GM23338 (cell line): ENCODE measurements at regions not wholly inside any gene's neighbourhood (a gene's known extent, or its start where the extent isn't known, plus 50 kb on each side); places are given as distances from the start of the nearest gene placed in this dataset.
A peak's percentile ranks its signal among the peaks of the same experiment; 100 is the strongest.

ENCODE experiments used
- CREB1 ChIP-seq: fragments of 250-450 bp; sonication (Bioruptor Pico); IDR thresholded peaks from 2 replicates; pipeline ENCODE4 v1.5.0; 2020; ENCODE audit warnings: low read depth, mild to moderate bottlenecking, moderate library complexity
- EZH2 ChIP-seq: fragments of 200-600 bp; sonication (generic); IDR thresholded peaks from one replicate; pipeline ENCODE4 v1.8.0; 2017; ENCODE audit warnings: antibody characterized with exemption, mild to moderate bottlenecking, low read depth; ENCODE audit not compliant: unreplicated experiment
- EZH2phosphoT487 ChIP-seq: fragments of 200-600 bp; sonication (generic); IDR thresholded peaks from one replicate; pipeline ENCODE4 v1.8.1; 2018; ENCODE audit warnings: antibody characterized with exemption; ENCODE audit not compliant: unreplicated experiment
- JUNB ChIP-seq: IDR thresholded peaks from one replicate; pipeline ENCODE4 v1.6.1; 2016; ENCODE audit warnings: antibody characterized with exemption; ENCODE audit not compliant: unreplicated experiment
- POLR2AphosphoS5 ChIP-seq: IDR thresholded peaks from 2 replicates; pipeline ENCODE4 v1.6.1; 2016; ENCODE audit warnings: antibody characterized with exemption, low read depth
- STAT1 ChIP-seq: IDR thresholded peaks from one replicate; pipeline ENCODE4 v1.6.1; 2016; ENCODE audit warnings: antibody characterized with exemption; ENCODE audit not compliant: unreplicated experiment
- ZNF114 ChIP-seq: fragments of 250-450 bp; sonication (Bioruptor Pico); IDR thresholded peaks from 2 replicates; pipeline ENCODE4 v1.5.0; 2020; ENCODE audit warnings: mild to moderate bottlenecking, moderate library complexity
- ZNF331 ChIP-seq: fragments of 250-450 bp; sonication (Bioruptor Pico); IDR thresholded peaks from 2 replicates; pipeline ENCODE4 v1.5.0; 2020; ENCODE audit warnings: low read depth, mild to moderate bottlenecking, moderate library complexity
- TF ChIP-seq, protein P1 (sequence below), 2 experiments: fragments of 200-600 bp in 1 of 2; sonication (generic) in 1 of 2; conservative IDR thresholded peaks; 2 replicates each; pipeline versions ENCODE4 v1.5.1 to v1.6.1; 2016 to 2017; ENCODE audit warnings: antibody characterized with exemption in 2 of 2, low read depth in 2 of 2, mild to moderate bottlenecking in 2 of 2, moderate library complexity in 1 of 2
- TF ChIP-seq, protein P2 (sequence below): IDR thresholded peaks from one replicate; pipeline ENCODE4 v1.6.1; 2018; ENCODE audit warnings: antibody characterized with exemption; ENCODE audit not compliant: unreplicated experiment
- TF ChIP-seq, protein P3 (sequence below): IDR thresholded peaks from 2 replicates; pipeline ENCODE4 v1.6.1; 2016; ENCODE audit warnings: antibody characterized with exemption
- TF ChIP-seq, protein P4 (sequence below): fragments of 250-450 bp; sonication (Bioruptor Pico); IDR thresholded peaks from 2 replicates; pipeline ENCODE4 v1.5.0; 2020; ENCODE audit warnings: mild to moderate bottlenecking, moderate library complexity

DNA sequence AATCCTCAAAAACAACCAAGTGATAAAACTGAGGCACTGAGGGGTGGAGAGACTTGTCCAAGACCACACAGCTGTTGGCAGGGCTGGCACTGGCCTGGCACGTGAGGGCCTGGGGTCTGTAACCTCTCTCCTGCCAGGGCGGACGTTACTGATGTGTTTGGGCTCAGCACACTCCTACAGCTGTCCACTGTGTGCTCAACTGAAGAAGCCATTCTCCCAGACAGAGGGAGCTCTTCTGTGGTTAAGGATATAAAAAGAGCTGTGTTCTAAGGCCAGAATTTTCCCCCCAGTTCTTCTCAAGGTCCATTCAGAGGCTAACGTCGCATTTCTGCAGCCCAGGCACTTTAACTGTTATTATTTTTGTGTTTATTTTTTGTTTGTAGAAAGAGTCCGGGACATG is 429.0 kb upstream of the ATP11B start:
- TF ChIP-seq, protein P1, sequence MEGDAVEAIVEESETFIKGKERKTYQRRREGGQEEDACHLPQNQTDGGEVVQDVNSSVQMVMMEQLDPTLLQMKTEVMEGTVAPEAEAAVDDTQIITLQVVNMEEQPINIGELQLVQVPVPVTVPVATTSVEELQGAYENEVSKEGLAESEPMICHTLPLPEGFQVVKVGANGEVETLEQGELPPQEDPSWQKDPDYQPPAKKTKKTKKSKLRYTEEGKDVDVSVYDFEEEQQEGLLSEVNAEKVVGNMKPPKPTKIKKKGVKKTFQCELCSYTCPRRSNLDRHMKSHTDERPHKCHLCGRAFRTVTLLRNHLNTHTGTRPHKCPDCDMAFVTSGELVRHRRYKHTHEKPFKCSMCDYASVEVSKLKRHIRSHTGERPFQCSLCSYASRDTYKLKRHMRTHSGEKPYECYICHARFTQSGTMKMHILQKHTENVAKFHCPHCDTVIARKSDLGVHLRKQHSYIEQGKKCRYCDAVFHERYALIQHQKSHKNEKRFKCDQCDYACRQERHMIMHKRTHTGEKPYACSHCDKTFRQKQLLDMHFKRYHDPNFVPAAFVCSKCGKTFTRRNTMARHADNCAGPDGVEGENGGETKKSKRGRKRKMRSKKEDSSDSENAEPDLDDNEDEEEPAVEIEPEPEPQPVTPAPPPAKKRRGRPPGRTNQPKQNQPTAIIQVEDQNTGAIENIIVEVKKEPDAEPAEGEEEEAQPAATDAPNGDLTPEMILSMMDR (conservative IDR thresholded peaks at IDR 0.05; ENCODE audit: low read depth in 2 of 2), result peak; percentile 36 to 45
- TF ChIP-seq, protein P2, sequence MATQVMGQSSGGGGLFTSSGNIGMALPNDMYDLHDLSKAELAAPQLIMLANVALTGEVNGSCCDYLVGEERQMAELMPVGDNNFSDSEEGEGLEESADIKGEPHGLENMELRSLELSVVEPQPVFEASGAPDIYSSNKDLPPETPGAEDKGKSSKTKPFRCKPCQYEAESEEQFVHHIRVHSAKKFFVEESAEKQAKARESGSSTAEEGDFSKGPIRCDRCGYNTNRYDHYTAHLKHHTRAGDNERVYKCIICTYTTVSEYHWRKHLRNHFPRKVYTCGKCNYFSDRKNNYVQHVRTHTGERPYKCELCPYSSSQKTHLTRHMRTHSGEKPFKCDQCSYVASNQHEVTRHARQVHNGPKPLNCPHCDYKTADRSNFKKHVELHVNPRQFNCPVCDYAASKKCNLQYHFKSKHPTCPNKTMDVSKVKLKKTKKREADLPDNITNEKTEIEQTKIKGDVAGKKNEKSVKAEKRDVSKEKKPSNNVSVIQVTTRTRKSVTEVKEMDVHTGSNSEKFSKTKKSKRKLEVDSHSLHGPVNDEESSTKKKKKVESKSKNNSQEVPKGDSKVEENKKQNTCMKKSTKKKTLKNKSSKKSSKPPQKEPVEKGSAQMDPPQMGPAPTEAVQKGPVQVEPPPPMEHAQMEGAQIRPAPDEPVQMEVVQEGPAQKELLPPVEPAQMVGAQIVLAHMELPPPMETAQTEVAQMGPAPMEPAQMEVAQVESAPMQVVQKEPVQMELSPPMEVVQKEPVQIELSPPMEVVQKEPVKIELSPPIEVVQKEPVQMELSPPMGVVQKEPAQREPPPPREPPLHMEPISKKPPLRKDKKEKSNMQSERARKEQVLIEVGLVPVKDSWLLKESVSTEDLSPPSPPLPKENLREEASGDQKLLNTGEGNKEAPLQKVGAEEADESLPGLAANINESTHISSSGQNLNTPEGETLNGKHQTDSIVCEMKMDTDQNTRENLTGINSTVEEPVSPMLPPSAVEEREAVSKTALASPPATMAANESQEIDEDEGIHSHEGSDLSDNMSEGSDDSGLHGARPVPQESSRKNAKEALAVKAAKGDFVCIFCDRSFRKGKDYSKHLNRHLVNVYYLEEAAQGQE, result no peak
- TF ChIP-seq, protein P3, sequence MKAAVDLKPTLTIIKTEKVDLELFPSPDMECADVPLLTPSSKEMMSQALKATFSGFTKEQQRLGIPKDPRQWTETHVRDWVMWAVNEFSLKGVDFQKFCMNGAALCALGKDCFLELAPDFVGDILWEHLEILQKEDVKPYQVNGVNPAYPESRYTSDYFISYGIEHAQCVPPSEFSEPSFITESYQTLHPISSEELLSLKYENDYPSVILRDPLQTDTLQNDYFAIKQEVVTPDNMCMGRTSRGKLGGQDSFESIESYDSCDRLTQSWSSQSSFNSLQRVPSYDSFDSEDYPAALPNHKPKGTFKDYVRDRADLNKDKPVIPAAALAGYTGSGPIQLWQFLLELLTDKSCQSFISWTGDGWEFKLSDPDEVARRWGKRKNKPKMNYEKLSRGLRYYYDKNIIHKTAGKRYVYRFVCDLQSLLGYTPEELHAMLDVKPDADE, result no peak
- TF ChIP-seq EZH2phosphoT487 (no peak), POLR2AphosphoS5 (no peak), EZH2 (no peak), ZNF114 (no peak), JUNB (no peak), CREB1 (CRISPR knock-in tag) (no peak), ZNF331 (no peak), STAT1 (no peak)
- TF ChIP-seq, protein P4, sequence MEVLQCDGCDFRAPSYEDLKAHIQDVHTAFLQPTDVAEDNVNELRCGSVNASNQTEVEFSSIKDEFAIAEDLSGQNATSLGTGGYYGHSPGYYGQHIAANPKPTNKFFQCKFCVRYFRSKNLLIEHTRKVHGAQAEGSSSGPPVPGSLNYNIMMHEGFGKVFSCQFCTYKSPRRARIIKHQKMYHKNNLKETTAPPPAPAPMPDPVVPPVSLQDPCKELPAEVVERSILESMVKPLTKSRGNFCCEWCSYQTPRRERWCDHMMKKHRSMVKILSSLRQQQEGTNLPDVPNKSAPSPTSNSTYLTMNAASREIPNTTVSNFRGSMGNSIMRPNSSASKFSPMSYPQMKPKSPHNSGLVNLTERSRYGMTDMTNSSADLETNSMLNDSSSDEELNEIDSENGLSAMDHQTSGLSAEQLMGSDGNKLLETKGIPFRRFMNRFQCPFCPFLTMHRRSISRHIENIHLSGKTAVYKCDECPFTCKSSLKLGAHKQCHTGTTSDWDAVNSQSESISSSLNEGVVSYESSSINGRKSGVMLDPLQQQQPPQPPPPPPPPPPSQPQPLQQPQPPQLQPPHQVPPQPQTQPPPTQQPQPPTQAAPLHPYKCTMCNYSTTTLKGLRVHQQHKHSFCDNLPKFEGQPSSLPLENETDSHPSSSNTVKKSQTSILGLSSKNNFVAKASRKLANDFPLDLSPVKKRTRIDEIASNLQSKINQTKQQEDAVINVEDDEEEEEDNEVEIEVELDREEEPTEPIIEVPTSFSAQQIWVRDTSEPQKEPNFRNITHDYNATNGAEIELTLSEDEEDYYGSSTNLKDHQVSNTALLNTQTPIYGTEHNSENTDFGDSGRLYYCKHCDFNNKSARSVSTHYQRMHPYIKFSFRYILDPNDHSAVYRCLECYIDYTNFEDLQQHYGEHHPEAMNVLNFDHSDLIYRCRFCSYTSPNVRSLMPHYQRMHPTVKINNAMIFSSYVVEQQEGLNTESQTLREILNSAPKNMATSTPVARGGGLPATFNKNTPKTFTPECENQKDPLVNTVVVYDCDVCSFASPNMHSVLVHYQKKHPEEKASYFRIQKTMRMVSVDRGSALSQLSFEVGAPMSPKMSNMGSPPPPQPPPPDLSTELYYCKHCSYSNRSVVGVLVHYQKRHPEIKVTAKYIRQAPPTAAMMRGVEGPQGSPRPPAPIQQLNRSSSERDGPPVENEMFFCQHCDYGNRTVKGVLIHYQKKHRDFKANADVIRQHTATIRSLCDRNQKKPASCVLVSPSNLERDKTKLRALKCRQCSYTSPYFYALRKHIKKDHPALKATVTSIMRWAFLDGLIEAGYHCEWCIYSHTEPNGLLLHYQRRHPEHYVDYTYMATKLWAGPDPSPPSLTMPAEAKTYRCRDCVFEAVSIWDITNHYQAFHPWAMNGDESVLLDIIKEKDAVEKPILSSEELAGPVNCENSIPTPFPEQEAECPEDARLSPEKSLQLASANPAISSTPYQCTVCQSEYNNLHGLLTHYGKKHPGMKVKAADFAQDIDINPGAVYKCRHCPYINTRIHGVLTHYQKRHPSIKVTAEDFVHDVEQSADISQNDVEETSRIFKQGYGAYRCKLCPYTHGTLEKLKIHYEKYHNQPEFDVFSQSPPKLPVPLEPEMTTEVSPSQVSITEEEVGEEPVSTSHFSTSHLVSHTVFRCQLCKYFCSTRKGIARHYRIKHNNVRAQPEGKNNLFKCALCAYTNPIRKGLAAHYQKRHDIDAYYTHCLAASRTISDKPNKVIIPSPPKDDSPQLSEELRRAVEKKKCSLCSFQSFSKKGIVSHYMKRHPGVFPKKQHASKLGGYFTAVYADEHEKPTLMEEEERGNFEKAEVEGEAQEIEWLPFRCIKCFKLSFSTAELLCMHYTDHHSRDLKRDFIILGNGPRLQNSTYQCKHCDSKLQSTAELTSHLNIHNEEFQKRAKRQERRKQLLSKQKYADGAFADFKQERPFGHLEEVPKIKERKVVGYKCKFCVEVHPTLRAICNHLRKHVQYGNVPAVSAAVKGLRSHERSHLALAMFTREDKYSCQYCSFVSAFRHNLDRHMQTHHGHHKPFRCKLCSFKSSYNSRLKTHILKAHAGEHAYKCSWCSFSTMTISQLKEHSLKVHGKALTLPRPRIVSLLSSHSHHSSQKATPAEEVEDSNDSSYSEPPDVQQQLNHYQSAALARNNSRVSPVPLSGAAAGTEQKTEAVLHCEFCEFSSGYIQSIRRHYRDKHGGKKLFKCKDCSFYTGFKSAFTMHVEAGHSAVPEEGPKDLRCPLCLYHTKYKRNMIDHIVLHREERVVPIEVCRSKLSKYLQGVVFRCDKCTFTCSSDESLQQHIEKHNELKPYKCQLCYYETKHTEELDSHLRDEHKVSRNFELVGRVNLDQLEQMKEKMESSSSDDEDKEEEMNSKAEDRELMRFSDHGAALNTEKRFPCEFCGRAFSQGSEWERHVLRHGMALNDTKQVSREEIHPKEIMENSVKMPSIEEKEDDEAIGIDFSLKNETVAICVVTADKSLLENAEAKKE (CRISPR knock-in tag), result no peak
